Nucleus accumbens (tissue), 56 donors: ENCODE measurements at regions not wholly inside any gene's neighbourhood (a gene's known extent, or its start where the extent isn't known, plus 50 kb on each side); places are given as distances from the start of the nearest gene placed in this dataset.

ENCODE experiments used
- DNase-seq, 56 donors: peaks; one replicate each; lab custom pipeline; 2025; lab: John Stamatoyannopoulos, UW

DNA sequence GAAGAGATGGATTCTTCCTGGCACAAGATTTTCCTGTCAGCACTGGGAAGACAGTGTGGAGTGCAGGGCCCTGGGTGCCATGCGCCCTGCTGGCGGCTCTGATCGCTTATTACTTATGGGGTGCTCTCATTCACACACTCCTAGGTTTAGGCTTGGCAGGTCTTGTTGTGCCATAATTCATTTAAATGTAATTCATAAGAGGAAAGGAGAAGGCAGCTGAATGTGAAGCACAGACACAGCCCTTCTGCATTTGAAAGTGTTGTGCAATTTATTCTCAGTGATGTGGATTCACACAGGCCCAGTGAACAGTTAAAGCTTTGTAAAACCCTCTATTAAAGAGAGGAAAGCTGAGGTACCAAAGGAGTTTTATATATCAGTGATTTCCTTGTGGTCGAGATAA is 249.7 kb downstream of the C4orf33 start:
- no peak for DNase-seq

DNA sequence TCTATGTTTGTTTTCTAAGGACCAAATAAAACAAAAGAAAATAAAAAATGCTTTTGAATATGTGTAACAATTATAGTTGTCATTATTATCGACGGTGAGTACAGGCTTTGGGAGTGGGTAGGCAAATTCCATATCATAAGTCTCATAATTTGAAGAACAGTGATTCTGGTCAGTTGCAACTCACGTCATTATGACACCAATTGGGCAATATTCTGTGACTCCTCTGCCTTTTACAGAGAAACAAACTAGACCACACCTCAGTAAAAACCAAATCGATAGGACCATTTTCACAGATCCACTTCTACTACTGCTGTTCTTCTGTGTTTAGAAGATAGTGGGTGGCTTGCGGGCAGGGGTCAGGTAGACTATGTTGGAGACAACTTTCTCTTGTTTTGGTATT is 250.1 kb downstream of the C4orf33 start:
- DNase-seq: no peak

DNA sequence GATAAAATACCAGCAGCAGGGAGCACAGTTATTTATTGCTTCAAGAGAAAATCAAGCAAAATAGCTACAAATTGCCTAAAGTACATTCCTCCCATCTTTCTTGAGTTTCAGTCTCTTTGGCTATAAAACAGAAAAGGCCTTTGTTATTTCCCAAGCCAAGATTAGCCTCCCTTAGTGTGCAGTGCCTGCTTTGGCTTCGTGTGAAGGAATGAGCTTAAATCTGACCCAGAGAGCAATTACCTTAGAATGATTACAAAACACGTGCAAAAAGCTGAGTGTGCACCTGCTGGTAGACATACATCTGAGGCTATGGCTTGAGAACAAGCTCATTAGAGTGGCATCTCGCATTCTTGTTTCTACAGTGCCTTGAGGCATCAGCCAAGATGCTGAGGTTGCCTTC is 250.8 kb downstream of the C4orf33 start:
- DNase-seq: no peak

DNA sequence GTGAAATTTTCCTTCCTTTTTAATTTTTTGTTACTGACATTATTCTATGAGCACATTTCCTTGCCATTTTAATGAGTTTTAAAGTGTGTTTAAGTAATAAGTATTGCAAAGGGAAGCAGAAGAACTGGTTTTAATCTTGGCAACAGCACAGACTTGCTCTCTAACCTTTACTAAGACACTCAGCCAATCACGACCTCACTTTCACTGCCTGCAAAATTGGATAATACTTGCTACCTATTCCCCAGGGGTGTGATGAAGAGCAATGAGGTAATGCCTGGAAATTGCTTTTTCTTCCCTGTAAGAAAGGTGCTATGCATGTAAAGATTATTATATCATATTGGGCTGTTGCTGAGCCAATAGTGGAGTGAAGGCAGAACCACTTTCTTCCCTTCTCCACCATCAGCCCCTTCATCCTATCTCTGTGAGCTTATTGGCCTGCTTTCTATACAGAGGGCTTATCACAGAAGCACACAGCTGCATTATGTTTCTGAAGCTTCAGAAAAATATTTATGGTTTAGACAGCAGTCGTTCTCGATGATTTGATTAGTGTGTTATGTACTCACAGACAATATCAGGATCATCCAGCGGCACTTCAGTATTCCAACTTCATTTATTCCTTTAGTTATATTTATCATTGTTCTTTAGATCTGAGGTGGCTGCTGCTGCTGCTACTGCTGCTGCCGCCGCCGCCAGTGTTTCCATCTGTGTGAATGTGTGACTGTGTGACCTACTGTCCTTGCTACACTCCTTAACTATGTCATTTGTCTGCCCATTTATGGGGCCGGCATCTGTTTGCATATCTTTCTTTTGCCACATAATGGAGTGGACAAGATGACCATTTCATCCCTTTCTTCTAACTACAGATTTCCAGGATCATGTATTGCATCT is 255.1 kb downstream of the C4orf33 start:
- no peak for DNase-seq

DNA sequence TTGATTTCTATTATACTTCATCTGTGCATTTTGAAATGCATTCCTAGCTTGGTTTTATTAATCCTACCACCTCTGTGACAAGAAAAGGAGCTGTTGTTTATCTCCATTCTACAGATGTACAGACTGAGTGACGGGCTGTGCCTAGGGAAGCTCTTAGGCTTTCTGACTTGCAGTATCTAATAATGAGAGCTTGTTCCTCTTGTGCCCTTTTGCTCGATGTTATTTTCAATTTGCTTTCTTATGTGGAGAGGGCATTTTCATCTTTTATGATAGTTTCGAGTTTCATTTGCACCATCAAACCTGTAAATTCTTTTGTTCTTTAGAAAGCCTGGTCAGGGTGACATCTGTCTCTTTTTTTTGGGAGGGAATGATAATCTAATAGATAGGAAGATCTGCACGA is 256.5 kb downstream of the C4orf33 start:
- no peak for DNase-seq

DNA sequence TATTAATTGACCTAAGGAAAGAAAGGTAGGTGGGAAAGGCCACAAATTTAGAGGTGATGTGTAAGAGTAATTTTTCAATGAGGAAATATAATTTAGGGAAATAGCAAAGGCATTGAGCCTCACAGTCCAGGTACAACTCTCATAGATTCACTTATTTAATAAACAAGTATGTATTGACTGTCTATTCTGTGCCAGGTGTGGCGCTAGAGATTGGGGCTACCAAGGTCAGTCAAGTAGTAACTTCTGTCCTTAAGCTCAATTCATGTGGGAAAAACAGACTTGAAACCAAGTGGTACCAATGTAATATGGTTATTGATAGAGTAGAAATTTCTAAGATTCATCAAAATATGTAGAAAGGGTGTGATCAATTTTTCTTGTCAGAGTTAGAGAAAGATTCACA is 257.5 kb downstream of the C4orf33 start:
- no peak for DNase-seq

DNA sequence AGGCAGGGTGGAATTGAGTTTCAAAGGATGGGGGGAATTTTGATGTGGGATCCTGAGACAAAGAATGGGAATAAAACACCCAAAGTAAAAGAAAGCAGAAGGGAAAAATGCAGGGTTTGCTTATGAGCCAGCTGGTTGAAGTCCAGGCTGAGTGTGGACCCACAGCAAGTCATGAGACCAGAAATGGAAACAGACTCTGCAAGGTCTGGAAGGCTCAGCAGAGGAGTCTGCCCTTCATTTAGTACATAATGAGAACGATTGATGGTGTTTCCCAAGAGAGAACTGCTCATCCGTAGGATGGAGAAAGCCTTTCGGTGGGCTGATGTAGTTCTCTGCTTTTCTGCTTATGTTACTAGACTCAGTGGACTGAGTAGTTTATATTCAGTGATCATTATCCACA is 259.1 kb downstream of the C4orf33 start:
- DNase-seq: peak in 2 of 56 donors; percentile 9 to 13

DNA sequence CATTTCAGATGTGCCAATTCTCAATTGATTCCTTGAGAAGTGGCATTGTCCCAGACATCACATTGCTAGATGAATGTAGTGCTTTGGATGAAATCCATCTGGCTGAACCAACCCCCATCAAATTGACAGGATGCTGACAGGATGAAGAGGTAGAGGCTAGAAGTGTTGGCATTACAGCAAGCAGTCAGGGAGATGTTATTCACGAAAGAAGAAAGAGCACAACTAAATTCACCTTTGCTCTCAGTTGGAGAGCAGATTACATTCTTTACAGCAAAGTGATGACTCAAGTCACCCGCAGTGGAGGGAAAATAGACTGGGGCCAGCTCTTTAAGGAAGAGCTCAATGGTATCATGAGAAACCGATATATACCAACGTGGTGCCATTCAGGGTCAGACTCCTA is 259.6 kb downstream of the C4orf33 start:
- peak in 2 of 56 donors; percentile 7 to 17 for DNase-seq

DNA sequence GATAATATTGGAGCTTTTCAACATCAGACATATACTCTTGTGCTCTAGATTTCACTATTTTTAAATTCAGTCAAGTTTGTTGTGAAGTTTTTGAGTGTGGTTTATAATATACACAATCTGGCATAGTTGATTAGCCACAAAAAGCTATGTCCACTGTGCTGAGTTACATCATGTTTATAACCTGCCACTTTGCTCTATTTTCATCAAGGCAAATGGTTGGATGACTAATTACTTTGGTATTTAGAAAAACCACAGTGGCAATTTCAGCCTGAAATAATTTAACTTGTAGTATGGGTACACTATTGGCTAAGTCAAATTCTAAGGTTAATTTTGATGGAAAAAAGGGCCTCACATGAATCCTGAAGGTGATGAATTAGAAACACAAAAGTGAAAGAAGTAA is 262.6 kb downstream of the C4orf33 start:
- no peak for DNase-seq

DNA sequence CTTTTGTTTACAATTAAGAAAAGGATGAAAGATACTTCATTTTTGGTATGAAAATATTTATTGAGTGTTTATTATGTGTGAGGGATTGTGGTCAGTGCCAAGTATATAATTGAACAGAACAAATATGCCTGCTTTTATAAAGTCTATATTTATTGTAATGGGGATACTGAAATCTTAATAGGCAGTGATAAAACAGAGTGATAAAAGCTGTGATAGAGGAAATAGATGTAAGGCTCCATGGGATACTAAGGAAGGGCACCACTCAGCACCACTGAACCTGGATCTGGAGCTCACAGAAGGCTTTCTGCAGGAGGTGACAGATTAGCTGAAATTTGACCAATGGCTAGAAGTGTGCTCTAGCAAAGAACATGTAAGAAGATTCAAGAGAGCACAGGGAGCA is 263.5 kb downstream of the C4orf33 start:
- DNase-seq: no peak

DNA sequence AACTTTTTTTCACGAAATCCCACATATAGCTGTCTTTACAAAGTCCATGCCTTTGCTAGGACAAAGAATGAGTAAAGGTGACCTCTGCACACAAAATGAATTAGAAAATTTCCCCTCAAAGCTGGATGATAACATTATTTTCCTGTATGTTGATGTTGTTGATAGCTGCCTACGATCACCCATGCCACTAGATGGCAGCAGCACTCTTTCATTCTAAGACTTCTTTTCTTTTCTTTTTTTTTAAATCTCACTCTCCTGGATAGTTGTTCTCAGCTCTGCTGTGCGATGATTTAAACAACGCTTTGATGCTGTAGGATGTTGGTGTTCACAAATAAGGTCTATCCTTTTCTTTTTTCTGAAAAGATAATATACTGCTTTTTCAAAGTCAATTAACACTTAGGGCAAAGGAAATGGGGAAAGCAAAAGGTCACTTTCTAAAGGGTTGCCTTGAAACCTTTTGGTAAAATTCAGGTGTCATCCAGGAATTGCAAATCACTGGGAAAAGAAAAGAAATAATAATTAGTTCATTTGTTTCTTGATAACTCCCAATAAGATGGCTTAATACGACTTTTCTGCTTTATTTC is 266.8 kb downstream of the C4orf33 start:
- peak in 22 of 56 donors; percentile 1 to 74 (median 14) for DNase-seq

DNA sequence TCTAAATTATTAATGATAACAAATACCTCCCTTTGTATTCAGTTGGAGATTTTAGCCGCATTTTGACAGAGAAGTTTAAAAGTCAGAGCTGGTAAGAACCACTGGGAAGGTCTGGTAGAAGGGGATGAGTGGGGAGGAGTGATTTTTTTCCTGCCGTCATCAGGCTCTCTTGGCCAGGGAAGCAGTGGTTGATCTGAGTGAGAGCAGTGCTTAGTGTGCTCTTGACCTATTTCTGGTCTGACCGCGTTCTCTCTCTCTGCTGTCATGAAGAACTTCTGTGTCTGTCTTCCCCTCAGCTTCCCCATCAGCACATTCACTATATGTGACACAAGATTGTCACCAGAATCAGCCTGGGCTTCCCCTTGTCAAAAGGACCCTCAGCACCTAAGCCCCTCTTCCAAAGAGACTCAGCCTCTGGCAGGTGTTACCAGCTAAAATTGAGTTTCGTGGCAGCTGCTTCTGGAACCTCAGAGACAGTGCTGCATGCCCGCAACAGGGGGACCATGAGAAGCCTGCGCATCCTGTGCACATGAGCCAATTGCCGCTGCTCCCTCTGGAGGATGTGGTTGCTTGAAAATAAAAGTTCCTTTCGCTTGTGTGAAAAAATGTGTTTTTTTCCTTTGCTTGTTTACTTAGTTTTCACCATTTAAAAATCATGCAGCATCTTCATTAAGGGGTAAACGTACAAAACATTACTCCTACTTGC is 268.9 kb downstream of the C4orf33 start:
- no peak for DNase-seq

DNA sequence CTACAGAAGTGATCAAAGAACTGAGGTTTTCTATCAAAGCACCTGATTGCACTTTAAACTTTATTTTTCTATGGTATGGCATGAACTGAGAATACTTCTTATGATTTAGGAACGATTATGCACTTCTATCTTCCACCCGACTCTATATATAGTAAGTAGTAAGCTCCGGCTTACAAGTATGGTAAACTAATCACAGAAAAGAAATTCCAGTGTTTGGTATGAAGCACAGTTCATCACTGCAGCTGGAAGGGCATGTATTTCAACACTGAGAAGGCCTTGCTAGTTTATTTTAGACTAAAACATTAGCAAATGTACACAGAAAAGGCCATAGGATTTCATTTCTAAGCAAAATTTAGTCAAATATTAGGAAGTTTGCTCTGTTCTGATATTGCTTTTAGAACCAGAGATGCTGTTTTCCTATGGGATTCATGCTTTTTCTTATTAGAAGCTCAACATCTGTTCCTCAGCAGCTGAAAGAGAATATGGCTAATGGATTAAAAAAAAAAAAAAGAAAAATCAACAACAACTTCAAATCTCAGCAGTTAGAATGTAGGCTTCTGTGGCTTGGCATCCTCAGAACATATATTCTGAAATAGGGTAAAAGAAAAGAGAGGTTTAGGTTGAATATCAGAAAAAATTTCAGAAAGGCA is 273.5 kb downstream of the C4orf33 start:
- no peak for DNase-seq

DNA sequence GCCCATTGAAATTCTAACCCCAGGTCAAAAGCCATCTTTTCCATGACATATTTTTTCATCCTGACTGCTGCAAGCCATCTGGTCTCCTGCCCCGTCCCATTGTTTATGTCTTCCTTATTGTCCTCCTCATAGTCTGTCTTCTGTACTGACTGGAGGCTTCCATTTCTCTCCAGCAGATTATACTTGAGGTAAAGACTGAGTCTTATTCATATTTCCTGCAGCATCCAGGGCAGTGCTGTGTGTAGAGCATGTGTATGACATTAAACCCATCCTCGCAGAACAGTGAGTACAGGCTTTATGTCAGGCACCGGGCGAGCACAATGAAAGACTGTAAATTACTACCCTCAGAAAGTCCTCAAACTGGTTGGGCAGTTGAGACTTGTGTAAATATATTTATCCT is 275.1 kb downstream of the C4orf33 start:
- no peak for DNase-seq

DNA sequence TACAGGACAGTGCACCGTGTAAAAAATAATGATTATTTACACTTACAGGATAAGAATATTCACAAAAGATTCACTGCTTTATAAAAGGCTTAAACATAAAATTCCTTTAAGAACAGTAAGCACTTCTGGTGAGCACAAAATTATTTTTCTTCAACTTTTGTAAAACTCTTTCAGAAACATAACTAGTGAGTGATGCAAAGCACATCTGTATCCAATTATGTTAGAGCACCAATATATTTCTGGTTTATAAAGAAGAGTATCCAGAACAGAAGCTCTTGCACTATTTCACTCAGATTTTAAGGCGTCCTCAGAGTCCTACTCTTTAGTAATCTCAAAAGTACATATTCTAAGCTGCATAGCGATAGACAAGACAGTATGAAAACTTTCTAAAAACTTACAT is 276.0 kb downstream of the C4orf33 start:
- no peak for DNase-seq

DNA sequence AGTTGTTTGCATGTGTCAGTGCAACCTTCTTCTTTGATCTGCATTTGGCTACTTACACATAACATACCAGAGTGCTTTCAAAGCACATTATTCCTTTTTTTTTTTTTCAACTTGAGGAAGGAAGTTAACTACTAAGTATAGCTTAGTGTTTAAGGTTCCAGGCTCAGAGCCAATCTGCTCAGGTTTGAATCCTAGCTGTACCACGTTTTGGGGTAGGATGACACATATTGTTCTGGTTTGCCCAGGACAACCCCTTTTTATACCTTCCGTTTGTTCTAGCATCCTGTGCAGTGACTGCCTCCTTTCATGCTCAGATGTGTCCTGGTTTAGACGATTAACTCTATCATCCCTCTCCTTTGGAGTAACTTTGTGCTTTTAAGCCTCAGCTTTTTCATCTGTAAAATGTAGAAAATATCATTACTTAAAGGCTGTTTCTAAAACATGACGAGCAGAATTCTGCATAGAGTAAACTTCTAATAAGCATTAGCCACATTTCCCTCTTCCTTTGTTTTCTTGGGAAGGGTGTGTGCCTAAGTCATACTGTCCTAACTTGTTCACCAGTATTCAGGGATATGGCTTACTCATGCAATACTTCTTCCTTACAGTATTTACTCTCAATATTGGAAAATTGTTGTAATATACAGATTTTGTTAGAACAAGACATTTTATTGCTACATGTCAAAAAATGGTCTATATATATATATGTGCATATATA is 281.3 kb downstream of the C4orf33 start:
- no peak for DNase-seq

DNA sequence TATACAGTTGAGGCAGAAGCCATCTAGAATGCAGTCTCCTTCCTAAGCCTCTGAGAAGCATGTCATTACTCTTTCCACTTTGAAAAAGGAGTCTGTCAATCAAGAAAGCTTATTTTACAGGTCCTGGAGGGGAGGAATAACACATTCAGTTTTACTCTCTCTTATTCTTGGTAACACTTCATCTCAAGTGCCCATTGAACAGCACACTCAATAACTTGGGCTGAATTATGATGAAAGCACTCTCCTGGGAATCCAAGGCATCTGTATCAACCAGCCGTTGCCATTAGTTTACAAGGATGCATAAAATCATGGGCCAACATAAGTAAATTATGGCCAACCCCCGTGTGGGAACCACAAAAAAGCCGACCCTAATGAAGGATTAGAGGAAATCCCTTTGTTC is 282.4 kb downstream of the C4orf33 start:
- DNase-seq: no peak

DNA sequence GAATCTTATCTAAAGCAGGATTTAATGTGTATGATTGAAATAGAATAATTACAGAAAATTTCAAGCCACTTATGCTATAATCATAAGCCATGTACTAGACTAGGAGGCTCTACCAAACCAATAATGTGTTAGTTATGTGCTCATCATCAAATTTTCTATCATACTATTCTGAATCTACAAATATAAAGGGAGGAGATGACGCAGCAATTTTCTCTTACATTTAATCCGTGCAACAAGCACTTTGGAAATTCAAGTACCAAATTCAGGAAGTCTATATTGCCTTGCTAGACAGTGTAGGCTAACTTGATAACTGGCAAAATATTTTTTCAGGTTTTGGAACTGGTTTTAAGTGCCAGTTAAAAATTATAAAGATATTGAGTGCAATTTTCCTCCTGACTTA is 283.5 kb downstream of the C4orf33 start:
- DNase-seq: no peak

DNA sequence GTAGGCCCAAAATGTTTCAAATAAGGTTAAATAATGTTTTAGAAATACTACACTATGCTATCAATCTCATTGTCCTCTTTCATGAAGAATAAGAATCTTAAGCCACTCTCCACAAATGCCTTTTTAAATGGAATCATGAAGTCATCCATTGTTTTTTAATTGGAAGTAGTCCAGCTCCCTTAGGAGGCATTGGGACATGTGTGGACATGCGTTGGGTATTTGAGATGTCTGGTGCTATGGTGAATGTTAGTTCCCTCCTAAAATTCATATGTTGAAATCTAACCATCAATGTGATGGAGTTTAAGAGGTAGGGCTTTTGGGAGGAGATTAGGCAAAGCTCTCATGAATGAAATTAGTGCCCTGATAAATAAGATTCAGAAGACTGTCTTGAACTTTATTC is 289.0 kb downstream of the C4orf33 start:
- no peak for DNase-seq

DNA sequence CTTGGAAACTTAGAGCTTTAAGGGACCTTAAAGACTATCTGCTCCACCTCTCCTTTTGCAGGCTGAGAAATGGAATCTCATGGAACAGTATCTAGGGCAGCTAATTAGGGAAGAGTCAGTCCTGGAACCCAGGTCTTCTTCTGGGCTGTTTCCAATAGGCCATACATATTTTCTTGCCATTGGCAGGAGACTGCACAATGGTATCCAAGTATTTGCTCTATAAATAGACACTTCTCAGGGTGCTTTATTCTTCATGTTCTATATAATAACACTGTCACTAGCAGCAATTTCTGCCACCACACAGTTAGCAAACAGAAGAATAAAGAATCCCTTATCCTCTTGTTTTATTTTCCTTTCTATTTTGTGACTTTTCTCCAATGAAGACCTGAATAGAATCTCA is 291.7 kb downstream of the C4orf33 start:
- DNase-seq: no peak

DNA sequence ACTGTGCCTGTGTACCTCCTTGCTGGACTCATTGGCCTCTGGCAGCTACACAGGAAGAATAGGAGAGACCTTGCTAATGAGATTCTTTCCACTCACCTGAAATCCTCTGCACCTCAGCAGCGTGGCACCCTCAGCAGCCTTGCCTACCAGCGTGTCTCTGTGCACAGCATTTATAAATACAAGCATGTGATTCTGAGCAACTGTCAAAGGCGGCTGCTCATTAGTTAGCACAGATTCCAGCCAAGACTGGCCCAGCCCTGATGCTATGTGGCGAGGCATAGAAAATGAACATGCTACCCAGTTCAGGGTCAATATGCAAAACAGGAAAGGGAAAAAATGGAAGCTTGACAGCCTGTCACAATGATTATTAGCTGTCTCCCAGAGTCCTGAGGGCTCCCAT is 298.0 kb downstream of the C4orf33 start:
- DNase-seq: no peak
